WTC11 (cell line): ENCODE measurements at regions not wholly inside any gene's neighbourhood (a gene's known extent, or its start where the extent isn't known, plus 50 kb on each side); places are given as distances from the start of the nearest gene placed in this dataset.

Experiments
- EMX1 ChIP-seq: fragments of 250-450 bp; sonication (Bioruptor Pico); IDR thresholded peaks from 2 replicates; pipeline ENCODE4 v1.8.0; 2021; ENCODE audit warnings: mild to moderate bottlenecking
- PRDM15 ChIP-seq: sonication (generic); formaldehyde crosslinking; IDR thresholded peaks from 2 replicates; pipeline ENCODE4 v1.8.0; 2022; ENCODE audit warnings: missing genetic modification reagents
- RORB ChIP-seq: fragments of 250-450 bp; sonication (Bioruptor Pico); IDR thresholded peaks from 2 replicates; pipeline ENCODE4 v1.9.0; 2021; ENCODE audit warnings: mild to moderate bottlenecking
- TF ChIP-seq, protein P1 (sequence below): fragments of 200-600 bp; IDR thresholded peaks from 2 replicates; pipeline ENCODE4 v1.8.0; 2022; ENCODE audit warnings: antibody characterized with exemption
- TF ChIP-seq, protein P2 (sequence below): sonication (generic); formaldehyde crosslinking; IDR thresholded peaks from 2 replicates; pipeline ENCODE4 v1.8.0; 2022; ENCODE audit warnings: mild to moderate bottlenecking, missing genetic modification reagents

DNA sequence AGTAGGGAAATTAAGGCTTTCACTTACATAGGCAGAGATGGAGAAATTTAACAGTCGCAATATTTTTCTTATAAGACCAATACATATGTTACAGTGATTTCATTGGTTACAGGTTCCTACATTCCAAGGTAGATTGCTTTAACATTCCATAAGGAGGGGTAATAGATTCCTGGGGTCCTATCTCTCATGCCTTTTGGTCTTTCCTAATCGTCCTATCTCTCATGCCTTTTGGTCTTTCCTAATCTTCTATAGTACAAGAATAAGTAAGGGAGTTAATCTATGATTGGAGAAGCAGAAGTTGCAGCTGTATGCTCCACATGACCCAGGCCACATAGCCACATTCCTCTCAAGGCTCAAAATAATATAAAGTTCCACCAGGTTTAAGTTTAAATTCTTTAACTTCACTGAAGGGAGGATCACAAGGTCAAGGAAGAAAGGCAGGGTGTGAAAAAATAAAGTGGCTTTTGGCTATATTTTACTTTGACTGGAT is 285.0 kb upstream of the BOD1L1 start:
- TF ChIP-seq PRDM15 (CRISPR knock-in tag): no peak
- TF ChIP-seq, protein P1, sequence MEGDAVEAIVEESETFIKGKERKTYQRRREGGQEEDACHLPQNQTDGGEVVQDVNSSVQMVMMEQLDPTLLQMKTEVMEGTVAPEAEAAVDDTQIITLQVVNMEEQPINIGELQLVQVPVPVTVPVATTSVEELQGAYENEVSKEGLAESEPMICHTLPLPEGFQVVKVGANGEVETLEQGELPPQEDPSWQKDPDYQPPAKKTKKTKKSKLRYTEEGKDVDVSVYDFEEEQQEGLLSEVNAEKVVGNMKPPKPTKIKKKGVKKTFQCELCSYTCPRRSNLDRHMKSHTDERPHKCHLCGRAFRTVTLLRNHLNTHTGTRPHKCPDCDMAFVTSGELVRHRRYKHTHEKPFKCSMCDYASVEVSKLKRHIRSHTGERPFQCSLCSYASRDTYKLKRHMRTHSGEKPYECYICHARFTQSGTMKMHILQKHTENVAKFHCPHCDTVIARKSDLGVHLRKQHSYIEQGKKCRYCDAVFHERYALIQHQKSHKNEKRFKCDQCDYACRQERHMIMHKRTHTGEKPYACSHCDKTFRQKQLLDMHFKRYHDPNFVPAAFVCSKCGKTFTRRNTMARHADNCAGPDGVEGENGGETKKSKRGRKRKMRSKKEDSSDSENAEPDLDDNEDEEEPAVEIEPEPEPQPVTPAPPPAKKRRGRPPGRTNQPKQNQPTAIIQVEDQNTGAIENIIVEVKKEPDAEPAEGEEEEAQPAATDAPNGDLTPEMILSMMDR: no peak
- no peak for TF ChIP-seq EMX1 (CRISPR knock-in tag)
- TF ChIP-seq, protein P2, sequence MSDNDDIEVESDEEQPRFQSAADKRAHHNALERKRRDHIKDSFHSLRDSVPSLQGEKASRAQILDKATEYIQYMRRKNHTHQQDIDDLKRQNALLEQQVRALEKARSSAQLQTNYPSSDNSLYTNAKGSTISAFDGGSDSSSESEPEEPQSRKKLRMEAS (CRISPR knock-in tag): no peak
- no peak for TF ChIP-seq RORB (CRISPR knock-in tag)
